Ovary (tissue), 3 donors: ENCODE measurements at regions not wholly inside any gene's neighbourhood (a gene's known extent, or its start where the extent isn't known, plus 50 kb on each side); places are given as distances from the start of the nearest gene placed in this dataset.

Source experiments
- EP300 ChIP-seq: sonication (generic); formaldehyde crosslinking; IDR thresholded peaks from one replicate; pipeline ENCODE4 v1.6.1; 2017; ENCODE audit warnings: antibody characterized with exemption
- TF ChIP-seq, protein P1 (sequence below), 3 donors: fragments of 450-650 bp in 2 of 3; fragments of 200-600 bp in 1 of 3; IDR thresholded peaks; one replicate each; pipeline versions ENCODE4 v1.5.1 to v1.8.0; 2016 to 2022; ENCODE audit warnings: antibody characterized with exemption in 3 of 3, mild to moderate bottlenecking in 1 of 3
- donor health status: DM: no; HTN: no; CAD: no.

GRCh38 chr2:183224948-183225347 lies 100.7 kb downstream of the NUP35 start:
- no peak for TF ChIP-seq EP300
- TF ChIP-seq, protein P1, sequence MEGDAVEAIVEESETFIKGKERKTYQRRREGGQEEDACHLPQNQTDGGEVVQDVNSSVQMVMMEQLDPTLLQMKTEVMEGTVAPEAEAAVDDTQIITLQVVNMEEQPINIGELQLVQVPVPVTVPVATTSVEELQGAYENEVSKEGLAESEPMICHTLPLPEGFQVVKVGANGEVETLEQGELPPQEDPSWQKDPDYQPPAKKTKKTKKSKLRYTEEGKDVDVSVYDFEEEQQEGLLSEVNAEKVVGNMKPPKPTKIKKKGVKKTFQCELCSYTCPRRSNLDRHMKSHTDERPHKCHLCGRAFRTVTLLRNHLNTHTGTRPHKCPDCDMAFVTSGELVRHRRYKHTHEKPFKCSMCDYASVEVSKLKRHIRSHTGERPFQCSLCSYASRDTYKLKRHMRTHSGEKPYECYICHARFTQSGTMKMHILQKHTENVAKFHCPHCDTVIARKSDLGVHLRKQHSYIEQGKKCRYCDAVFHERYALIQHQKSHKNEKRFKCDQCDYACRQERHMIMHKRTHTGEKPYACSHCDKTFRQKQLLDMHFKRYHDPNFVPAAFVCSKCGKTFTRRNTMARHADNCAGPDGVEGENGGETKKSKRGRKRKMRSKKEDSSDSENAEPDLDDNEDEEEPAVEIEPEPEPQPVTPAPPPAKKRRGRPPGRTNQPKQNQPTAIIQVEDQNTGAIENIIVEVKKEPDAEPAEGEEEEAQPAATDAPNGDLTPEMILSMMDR (IDR thresholded peaks at IDR 0.05): no peak
